ENCODE measurements at regions not wholly inside any gene's neighbourhood (a gene's known extent, or its start where the extent isn't known, plus 50 kb on each side); places are given as distances from the start of the nearest gene placed in this dataset.

GRCh38 chr20:52736507-52736906 lies 235.7 kb upstream of the TSHZ2 start:
- no peak for DNase-seq (ENCODE audit: low read depth)

GRCh38 chr20:52731093-52731492 lies 241.1 kb upstream of the TSHZ2 start:
- DNase-seq (ENCODE audit: low read depth): no peak

- no peak for DNase-seq (ENCODE audit: low read depth)
These were observed 244.3 kb upstream of the TSHZ2 start for GRCh38 chr20:52727740-52728456.

- DNase-seq (ENCODE audit: low read depth): no peak
These were observed 247.6 kb upstream of the TSHZ2 start for GRCh38 chr20:52724541-52724940.

GRCh38 chr20:52722926-52723688 lies 249.1 kb upstream of the TSHZ2 start:
- DNase-seq (ENCODE audit: low read depth): no peak

- DNase-seq (ENCODE audit: low read depth): no peak
These were observed 264.0 kb upstream of the TSHZ2 start for GRCh38 chr20:52708137-52708536.

- DNase-seq (ENCODE audit: low read depth): no peak
These were observed 267.6 kb upstream of the TSHZ2 start for GRCh38 chr20:52704553-52704952.

GRCh38 chr20:52688345-52688744 lies 283.8 kb upstream of the TSHZ2 start:
- no peak for DNase-seq (ENCODE audit: low read depth)

- DNase-seq (ENCODE audit: low read depth): no peak
These were observed 287.3 kb upstream of the TSHZ2 start for GRCh38 chr20:52684905-52685304.

- DNase-seq (ENCODE audit: low read depth): no peak
These were observed 288.0 kb upstream of the TSHZ2 start for GRCh38 chr20:52684176-52684575.

GRCh38 chr20:52683761-52684160 lies 288.4 kb upstream of the TSHZ2 start:
- DNase-seq (ENCODE audit: low read depth): no peak

GRCh38 chr20:52682237-52682636 lies 289.9 kb upstream of the TSHZ2 start:
- DNase-seq (ENCODE audit: low read depth): no peak

GRCh38 chr20:52681288-52681687 lies 290.9 kb upstream of the TSHZ2 start:
- DNase-seq (ENCODE audit: low read depth): no peak

- no peak for DNase-seq (ENCODE audit: low read depth)
These were observed 294.9 kb upstream of the TSHZ2 start for GRCh38 chr20:52677216-52677615.

- DNase-seq (ENCODE audit: low read depth): no peak
These were observed 295.7 kb upstream of the TSHZ2 start for GRCh38 chr20:52676283-52676995.

- DNase-seq (ENCODE audit: low read depth): no peak
These were observed 296.8 kb upstream of the TSHZ2 start for GRCh38 chr20:52675375-52675774.

- DNase-seq (ENCODE audit: low read depth): no peak
These were observed 303.5 kb upstream of the TSHZ2 start for GRCh38 chr20:52668626-52669025.

GRCh38 chr20:52667358-52667757 lies 304.8 kb upstream of the TSHZ2 start:
- DNase-seq (ENCODE audit: low read depth): no peak

GRCh38 chr20:52665441-52665840 lies 306.7 kb upstream of the TSHZ2 start:
- no peak for DNase-seq (ENCODE audit: low read depth)

- no peak for DNase-seq (ENCODE audit: low read depth)
These were observed 316.8 kb upstream of the TSHZ2 start for GRCh38 chr20:52655395-52655794.

- DNase-seq (ENCODE audit: low read depth): no peak
These were observed 317.6 kb upstream of the TSHZ2 start for GRCh38 chr20:52654567-52654966.

- DNase-seq (ENCODE audit: low read depth): no peak
These were observed 319.9 kb upstream of the TSHZ2 start for GRCh38 chr20:52652271-52652670.

- DNase-seq (ENCODE audit: low read depth): no peak
These were observed 322.4 kb upstream of the TSHZ2 start for GRCh38 chr20:52649727-52650126.

Data from Daoy (cell line).